NCI-H510A treated with DMSO at 0.1 percent for 48 hours (cell line): ENCODE measurements at regions not wholly inside any gene's neighbourhood (a gene's known extent, or its start where the extent isn't known, plus 50 kb on each side); places are given as distances from the start of the nearest gene placed in this dataset.
"Not testable (repeated sequence)": the region's sequence is repeated elsewhere in the genome, so short reads cannot be mapped to it uniquely, and the experiment has no call there.

Experiments
- DNase-seq: peaks from one replicate; lab custom pipeline; 2025; lab: John Stamatoyannopoulos, UW

GRCh38 chr14:103186909-103187586 lies 63.8 kb downstream of the TNFAIP2 start:
- no peak for DNase-seq

GRCh38 chr14:103187911-103188310 lies 64.7 kb downstream of the TNFAIP2 start:
- no peak for DNase-seq

GRCh38 chr14:103188810-103189480 lies 65.7 kb downstream of the TNFAIP2 start:
- no peak for DNase-seq

GRCh38 chr14:103189481-103190470 lies 66.5 kb downstream of the TNFAIP2 start:
- no peak for DNase-seq

GRCh38 chr14:103190741-103191140 lies 67.5 kb downstream of the TNFAIP2 start:
- DNase-seq, result no peak

- no peak for DNase-seq
Observed at GRCh38 chr14:103191844-103192243, 68.6 kb downstream of the TNFAIP2 start.

GRCh38 chr14:103192246-103192840 lies 69.1 kb downstream of the TNFAIP2 start:
- no peak for DNase-seq

GRCh38 chr14:103192861-103193260 lies 69.6 kb downstream of the TNFAIP2 start:
- not testable (repeated sequence) for DNase-seq

- DNase-seq, result not testable (repeated sequence)
Observed at GRCh38 chr14:103193491-103193890, 70.2 kb downstream of the TNFAIP2 start.

- no peak for DNase-seq
Observed at GRCh38 chr14:103194256-103195045, 71.2 kb downstream of the TNFAIP2 start.

- no peak for DNase-seq
Observed at GRCh38 chr14:103195828-103196615, 72.8 kb downstream of the TNFAIP2 start.

- no peak for DNase-seq
Observed at GRCh38 chr14:103196716-103197115, 73.5 kb downstream of the TNFAIP2 start.

- no peak for DNase-seq
Observed at GRCh38 chr14:103198131-103199105, 75.2 kb downstream of the TNFAIP2 start.

GRCh38 chr14:103199124-103199523 lies 75.9 kb downstream of the TNFAIP2 start:
- DNase-seq, result no peak

- no peak for DNase-seq
Observed at GRCh38 chr14:103201801-103202200, 78.5 kb downstream of the TNFAIP2 start.

- no peak for DNase-seq
Observed at GRCh38 chr14:103204852-103205540, 81.7 kb downstream of the TNFAIP2 start.

- DNase-seq, result no peak
Observed at GRCh38 chr14:103205541-103205906, 82.3 kb downstream of the TNFAIP2 start.

GRCh38 chr14:103206023-103206481 lies 82.8 kb downstream of the TNFAIP2 start:
- no peak for DNase-seq
